ENCODE measurements at regions not wholly inside any gene's neighbourhood (a gene's known extent, or its start where the extent isn't known, plus 50 kb on each side); places are given as distances from the start of the nearest gene placed in this dataset.

DNA sequence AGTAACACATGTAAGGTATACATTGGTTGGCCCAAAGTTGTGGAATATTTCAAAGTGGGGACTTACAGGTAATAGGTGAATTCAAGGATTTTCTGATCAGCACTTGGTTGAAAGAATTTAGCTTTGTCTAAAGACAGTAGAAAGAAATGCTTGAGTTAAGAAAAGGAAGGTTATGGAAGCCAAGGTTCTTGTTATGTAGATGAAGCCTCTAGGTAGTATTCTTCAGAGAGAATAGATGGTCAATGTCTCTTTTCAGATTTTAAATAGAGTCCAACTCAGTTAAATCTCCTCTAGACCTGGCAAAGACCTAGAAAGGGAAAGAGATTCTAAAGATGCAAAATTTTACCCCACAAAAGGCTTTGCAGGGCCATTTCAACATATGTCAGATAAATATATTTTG lies 157.4 kb downstream of the ANKRD30B start:
- H3K27me3 Mint-ChIP-seq: no peaks in the 10 kb centered on the region
- no peak overlapping the region for H3K4me3 Mint-ChIP-seq
- no peak overlapping the region for H3K27ac Mint-ChIP-seq
- no peaks in the 10 kb centered on the region for H3K4me1 Mint-ChIP-seq (ENCODE audit: low read depth)
- no peaks in the 10 kb centered on the region for H3K36me3 Mint-ChIP-seq (ENCODE audit: low read depth)
- DNase-seq: no peak
- H3K9me3 Mint-ChIP-seq: no peaks in the 10 kb centered on the region

DNA sequence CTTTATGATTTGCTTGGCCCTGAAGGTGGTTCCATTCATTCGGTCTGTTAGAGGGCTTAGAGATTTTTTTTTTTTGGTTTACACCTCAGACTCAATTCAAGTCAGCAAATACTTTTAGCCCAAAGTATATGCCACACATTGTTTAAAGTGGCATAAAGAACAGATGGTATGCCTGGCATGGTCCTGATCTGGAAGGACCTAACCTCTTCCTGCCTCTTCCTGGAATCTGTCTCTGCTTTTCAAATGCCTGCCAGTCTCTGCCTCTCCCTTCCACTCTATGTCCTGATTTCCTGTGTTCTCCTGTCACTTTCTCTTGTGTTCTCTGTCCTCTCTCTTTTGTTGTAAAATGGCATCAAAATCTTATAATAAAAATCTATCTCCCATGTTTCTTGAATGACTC lies 158.0 kb downstream of the ANKRD30B start:
- Mint-ChIP-seq H3K36me3 (ENCODE audit: low read depth) (no peaks in the 10 kb centered on the region), H3K27me3 (no peaks in the 10 kb centered on the region), H3K4me3 (no peak overlapping the region), H3K27ac (no peak overlapping the region), H3K4me1 (ENCODE audit: low read depth) (no peaks in the 10 kb centered on the region), H3K9me3 (no peaks in the 10 kb centered on the region)
- no peak for DNase-seq

GRCh38 chr18:14907420-14907819 lies 159.4 kb downstream of the ANKRD30B start:
- Mint-ChIP-seq H3K27me3 (no peaks in the 10 kb centered on the region), H3K27ac (no peak overlapping the region), H3K4me3 (no peak overlapping the region), H3K36me3 (ENCODE audit: low read depth) (no peaks in the 10 kb centered on the region), H3K9me3 (no peaks in the 10 kb centered on the region), H3K4me1 (ENCODE audit: low read depth) (no peaks in the 10 kb centered on the region)
- DNase-seq: no peak

DNA sequence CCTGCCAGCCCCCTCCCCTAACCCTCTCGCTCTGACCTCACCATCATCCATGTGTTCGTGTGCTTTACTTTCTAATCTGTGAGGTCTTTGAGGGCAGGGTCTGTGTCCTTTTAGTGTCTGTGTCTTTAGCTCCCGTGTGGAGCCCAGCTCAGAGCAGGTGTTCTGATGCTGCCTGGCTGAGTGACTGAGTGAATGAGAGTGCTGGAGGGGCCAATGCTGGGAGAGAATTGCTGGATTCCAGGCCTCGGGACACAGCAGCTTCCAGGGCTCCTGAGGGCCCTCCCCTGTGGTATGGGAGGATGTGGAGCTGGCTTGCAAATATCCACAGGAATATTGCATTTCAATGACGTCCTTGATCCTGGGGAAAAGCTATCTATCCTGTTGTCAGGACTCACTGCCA lies 160.6 kb downstream of the ANKRD30B start:
- Mint-ChIP-seq H3K4me3 (no peak overlapping the region), H3K27me3 (no peaks in the 10 kb centered on the region), H3K27ac (no peak overlapping the region), H3K36me3 (ENCODE audit: low read depth) (no peaks in the 10 kb centered on the region), H3K4me1 (ENCODE audit: low read depth) (no peaks in the 10 kb centered on the region), H3K9me3 (no peaks in the 10 kb centered on the region)
- no peak for DNase-seq

- H3K9me3 Mint-ChIP-seq: no peaks in the 10 kb centered on the region
- no peak overlapping the region for H3K4me3 Mint-ChIP-seq
- H3K27ac Mint-ChIP-seq: no peak overlapping the region
- H3K36me3 Mint-ChIP-seq (ENCODE audit: low read depth): no peaks in the 10 kb centered on the region
- no peaks in the 10 kb centered on the region for H3K27me3 Mint-ChIP-seq
- no peak for DNase-seq
- no peaks in the 10 kb centered on the region for H3K4me1 Mint-ChIP-seq (ENCODE audit: low read depth)
Observed at GRCh38 chr18:14912967-14913366, 165.0 kb downstream of the ANKRD30B start.

GRCh38 chr18:14914121-14914520 lies 166.1 kb downstream of the ANKRD30B start:
- Mint-ChIP-seq H3K4me1 (ENCODE audit: low read depth) (no peaks in the 10 kb centered on the region), H3K4me3 (no peak overlapping the region), H3K27ac (no peak overlapping the region), H3K9me3 (no peaks in the 10 kb centered on the region), H3K27me3 (no peaks in the 10 kb centered on the region), H3K36me3 (ENCODE audit: low read depth) (no peaks in the 10 kb centered on the region)
- DNase-seq: no peak

GRCh38 chr18:14914771-14915170 lies 166.8 kb downstream of the ANKRD30B start:
- Mint-ChIP-seq H3K9me3 (no peaks in the 10 kb centered on the region), H3K27ac (no peak overlapping the region), H3K4me3 (no peak overlapping the region), H3K4me1 (ENCODE audit: low read depth) (no peaks in the 10 kb centered on the region), H3K27me3 (no peaks in the 10 kb centered on the region), H3K36me3 (ENCODE audit: low read depth) (no peaks in the 10 kb centered on the region)
- no peak for DNase-seq

DNA sequence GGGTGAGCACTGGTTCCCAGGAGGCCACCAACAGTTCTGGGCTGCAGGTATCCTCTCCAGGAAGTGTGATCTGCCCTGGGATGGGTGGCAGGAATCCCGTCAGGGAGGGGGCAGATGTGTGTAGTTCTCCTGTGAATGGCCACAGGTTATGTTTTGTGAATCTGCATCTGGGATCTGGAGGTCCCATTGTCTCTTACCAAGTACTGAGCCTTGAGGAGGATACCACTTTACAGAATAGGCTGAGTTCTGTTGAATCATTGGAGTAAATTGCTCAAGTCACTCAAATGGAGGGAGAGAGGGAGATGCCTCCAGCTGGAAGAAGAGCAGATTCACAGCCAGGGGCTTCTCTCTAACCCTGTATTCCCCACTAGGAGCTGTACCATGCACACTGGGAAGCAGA lies 168.2 kb downstream of the ANKRD30B start:
- H3K27ac Mint-ChIP-seq: no peak overlapping the region
- no peaks in the 10 kb centered on the region for H3K36me3 Mint-ChIP-seq (ENCODE audit: low read depth)
- H3K4me1 Mint-ChIP-seq (ENCODE audit: low read depth): no peaks in the 10 kb centered on the region
- no peaks in the 10 kb centered on the region for H3K9me3 Mint-ChIP-seq
- no peaks in the 10 kb centered on the region for H3K27me3 Mint-ChIP-seq
- no peak for DNase-seq
- H3K4me3 Mint-ChIP-seq: no peak overlapping the region

DNA sequence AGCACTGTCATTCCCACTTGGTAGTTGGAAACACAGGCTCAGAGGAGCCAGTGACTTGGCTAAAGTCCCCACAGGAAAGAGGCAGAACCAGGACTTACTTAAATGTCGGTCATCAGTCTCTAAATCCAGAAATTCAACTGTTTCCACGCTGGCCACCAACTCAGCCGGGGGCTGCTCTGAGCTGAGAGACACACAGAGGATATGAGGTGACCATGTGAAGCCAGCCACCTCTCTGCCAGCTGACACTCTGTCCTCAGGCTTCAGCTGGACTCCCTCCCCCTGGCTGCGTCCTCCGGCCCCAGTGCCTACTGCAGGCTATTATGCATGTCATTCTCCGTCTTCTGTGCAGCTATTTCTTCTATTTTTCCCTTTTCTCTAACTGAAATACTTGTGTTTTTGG lies 168.9 kb downstream of the ANKRD30B start:
- Mint-ChIP-seq H3K4me3 (no peak overlapping the region), H3K4me1 (ENCODE audit: low read depth) (no peaks in the 10 kb centered on the region), H3K27me3 (no peaks in the 10 kb centered on the region), H3K27ac (no peak overlapping the region), H3K9me3 (no peaks in the 10 kb centered on the region), H3K36me3 (ENCODE audit: low read depth) (no peaks in the 10 kb centered on the region)
- DNase-seq: no peak

GRCh38 chr18:14917311-14917710 lies 169.3 kb downstream of the ANKRD30B start:
- no peak for DNase-seq
- Mint-ChIP-seq H3K27me3 (no peaks in the 10 kb centered on the region), H3K4me3 (no peak overlapping the region), H3K4me1 (ENCODE audit: low read depth) (no peaks in the 10 kb centered on the region), H3K27ac (no peak overlapping the region), H3K9me3 (no peaks in the 10 kb centered on the region), H3K36me3 (ENCODE audit: low read depth) (no peaks in the 10 kb centered on the region)

GRCh38 chr18:14919666-14920065 lies 171.7 kb downstream of the ANKRD30B start:
- no peaks in the 10 kb centered on the region for H3K9me3 Mint-ChIP-seq

DNA sequence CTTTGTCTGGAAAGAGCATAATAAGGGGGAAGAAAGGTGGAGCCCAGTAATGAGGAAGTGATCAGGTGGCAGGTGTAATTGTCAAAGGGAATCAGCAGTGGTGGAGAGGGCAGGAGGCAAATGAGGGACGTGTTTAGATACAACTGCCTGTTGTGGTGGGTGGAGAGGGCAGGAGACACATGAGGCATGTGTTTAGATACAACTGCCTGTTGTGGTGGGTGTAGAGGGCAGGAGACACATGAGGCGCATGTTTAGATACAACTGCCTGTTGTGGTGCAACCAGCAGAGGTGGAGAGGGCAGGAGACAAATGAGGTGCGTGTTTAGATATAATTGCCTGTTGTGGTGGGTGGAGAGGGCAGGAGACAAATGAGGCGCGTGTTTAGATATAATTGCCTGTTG lies 173.1 kb downstream of the ANKRD30B start:
- Mint-ChIP-seq H3K36me3 (ENCODE audit: low read depth) (no peaks in the 10 kb centered on the region), H3K9me3 (no peaks in the 10 kb centered on the region), H3K27me3 (no peaks in the 10 kb centered on the region), H3K4me1 (ENCODE audit: low read depth) (peaks cover 5% of the 10 kb centered on the region), H3K27ac (no peak overlapping the region), H3K4me3 (no peak overlapping the region)
- no peak for DNase-seq

More at GRCh38 chr18:14919666-14920065, 171.7 kb downstream of the ANKRD30B start:
- no peak overlapping the region for H3K4me3 Mint-ChIP-seq
- no peaks in the 10 kb centered on the region for H3K27me3 Mint-ChIP-seq
- no peak overlapping the region for H3K27ac Mint-ChIP-seq
- no peaks in the 10 kb centered on the region for H3K4me1 Mint-ChIP-seq (ENCODE audit: low read depth)
- no peak for DNase-seq
- no peaks in the 10 kb centered on the region for H3K36me3 Mint-ChIP-seq (ENCODE audit: low read depth)

DNA sequence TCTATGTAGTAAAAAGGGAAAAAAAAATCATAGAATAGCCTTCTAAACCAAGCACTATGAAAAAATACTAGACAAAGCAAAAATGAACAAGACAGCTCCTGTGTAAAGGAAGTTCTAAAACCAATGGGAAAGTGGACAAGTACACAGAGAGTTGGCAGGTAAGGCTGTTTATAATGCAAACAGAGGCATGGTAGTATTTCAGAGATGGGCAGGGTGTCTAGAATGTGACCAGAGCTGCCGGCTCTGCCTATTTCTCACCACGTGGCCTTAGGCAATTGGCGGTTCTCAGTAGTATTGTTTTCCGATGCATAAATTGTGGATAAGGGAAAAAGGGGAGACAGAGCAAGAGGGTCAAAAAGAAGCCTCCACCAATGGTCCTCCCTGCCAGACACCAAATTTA lies 173.6 kb downstream of the ANKRD30B start:
- Mint-ChIP-seq H3K27ac (no peak overlapping the region), H3K4me3 (no peak overlapping the region), H3K36me3 (ENCODE audit: low read depth) (no peaks in the 10 kb centered on the region), H3K4me1 (ENCODE audit: low read depth) (peaks cover 5% of the 10 kb centered on the region), H3K9me3 (no peaks in the 10 kb centered on the region), H3K27me3 (no peaks in the 10 kb centered on the region)
- DNase-seq: no peak

GRCh38 chr18:14922031-14922430 lies 174.1 kb downstream of the ANKRD30B start:
- Mint-ChIP-seq H3K9me3 (no peaks in the 10 kb centered on the region), H3K27me3 (no peaks in the 10 kb centered on the region), H3K36me3 (ENCODE audit: low read depth) (no peaks in the 10 kb centered on the region), H3K4me3 (no peak overlapping the region), H3K27ac (no peak overlapping the region), H3K4me1 (ENCODE audit: low read depth) (peaks cover 5% of the 10 kb centered on the region)
- no peak for DNase-seq

GRCh38 chr18:14922965-14923565 lies 175.1 kb downstream of the ANKRD30B start:
- DNase-seq: no peak
- Mint-ChIP-seq H3K4me1 (ENCODE audit: low read depth) (peaks cover 5% of the 10 kb centered on the region), H3K4me3 (no peak overlapping the region), H3K27me3 (no peaks in the 10 kb centered on the region), H3K36me3 (ENCODE audit: low read depth) (no peaks in the 10 kb centered on the region), H3K9me3 (no peaks in the 10 kb centered on the region), H3K27ac (no peak overlapping the region)

DNA sequence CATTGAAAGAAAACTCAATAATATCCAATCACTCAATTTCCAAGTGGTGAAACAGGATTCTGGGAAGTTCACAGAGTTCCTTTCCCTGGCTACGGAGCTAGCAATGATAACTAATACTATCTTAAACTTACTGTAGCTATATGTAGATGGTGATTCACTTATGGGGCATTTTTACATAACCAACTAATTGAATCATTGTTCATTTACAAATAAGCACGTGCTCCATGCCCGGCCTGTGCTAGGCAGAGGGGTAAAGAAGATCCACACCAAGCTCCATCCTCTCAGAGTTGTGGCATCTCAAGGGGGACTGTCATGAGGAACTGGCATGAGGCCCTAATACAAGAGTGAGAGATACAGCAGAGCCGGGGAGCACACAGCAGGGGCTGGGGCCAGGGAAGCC lies 176.3 kb downstream of the ANKRD30B start:
- Mint-ChIP-seq H3K36me3 (ENCODE audit: low read depth) (no peaks in the 10 kb centered on the region), H3K9me3 (no peaks in the 10 kb centered on the region), H3K4me1 (ENCODE audit: low read depth) (peaks cover 5% of the 10 kb centered on the region), H3K27me3 (no peaks in the 10 kb centered on the region), H3K27ac (no peak overlapping the region), H3K4me3 (no peak overlapping the region)
- no peak for DNase-seq

Measured in activated T-cell treated with anti-CD3 and anti-CD28 coated beads, Interleukin-2, amount 50 U/mL, for 24 hours (primary cell).